H1 (cell line): ENCODE measurements at regions not wholly inside any gene's neighbourhood (a gene's known extent, or its start where the extent isn't known, plus 50 kb on each side); places are given as distances from the start of the nearest gene placed in this dataset.

ENCODE experiments used
- CTCF ChIA-PET: fragments of 300-600 bp; sonication (Branson Sonifier 250); formaldehyde crosslinking; loops from one replicate; lab custom pipeline; 2021; ENCODE audit not compliant: partially characterized antibody; lab: Charles Lee
- POLR2A ChIA-PET: fragments of 300-600 bp; sonication (Branson Sonifier 250); formaldehyde crosslinking; loops from one replicate; lab custom pipeline; 2021; ENCODE audit warnings: inconsistent platforms; ENCODE audit not compliant: partially characterized antibody; lab: Charles Lee
- DNase-seq, 2 experiments: peaks; one replicate each; pipeline versions ENCODE4 v3.0.0 to v3.0.0-alpha.2; 2010 to 2022; ENCODE audit warnings: low spot score in 2 of 2, low read depth in 1 of 2, mixed read lengths in 1 of 2
- FAIRE-seq: peaks from 2 replicates; lab custom pipeline; 2011; peaks lifted over from hg19 to GRCh38; lab: Jason Lieb, UNC
- H2AFZ ChIP-seq: 2 replicates; pipeline ENCODE4 v1.8.1; 2012; ENCODE audit warnings: low read length, inconsistent platforms
- H2AK5ac ChIP-seq: 2 replicates; pipeline ENCODE4 v1.6.1; 2013; ENCODE audit warnings: low read depth, low read length
- H2BK120ac ChIP-seq: replicated peaks from 2 replicates; pipeline ENCODE3; 2013; ENCODE audit warnings: low read depth, low read length, inconsistent platforms
- H2BK12ac ChIP-seq: 2 replicates; pipeline ENCODE4 v1.6.1; 2013; ENCODE audit warnings: low read depth, low read length
- H2BK15ac ChIP-seq: 2 replicates; pipeline ENCODE4 v1.6.1; 2013; ENCODE audit warnings: low read length
- H2BK20ac ChIP-seq: 2 replicates; pipeline ENCODE4 v1.6.1; 2013; ENCODE audit warnings: low read length
- H2BK5ac ChIP-seq: 2 replicates; pipeline ENCODE4 v1.6.1; 2013; ENCODE audit warnings: low read depth, low read length
- H3K14ac ChIP-seq: 2 replicates; pipeline ENCODE4 v1.6.1; 2013; ENCODE audit warnings: inconsistent platforms; ENCODE audit not compliant: insufficient read length
- H3K18ac ChIP-seq: 2 replicates; pipeline ENCODE4 v1.6.1; 2013; ENCODE audit warnings: low read length; ENCODE audit errors: extremely low read depth
- H3K23ac ChIP-seq: 2 replicates; pipeline ENCODE4 v1.6.1; 2013; ENCODE audit warnings: inconsistent platforms; ENCODE audit not compliant: insufficient read length
- H3K23me2 ChIP-seq: 2 replicates; pipeline ENCODE4 v1.6.1; 2013; ENCODE audit warnings: low read depth, low read length
- H3K27ac ChIP-seq: 2 replicates; pipeline ENCODE4 v1.6.1; 2011; ENCODE audit warnings: low read depth, low read length, inconsistent platforms
- H3K27me3 ChIP-seq, 4 experiments: replicated peaks in 1 of 4; 1 replicate in 1 of 4; 2 replicates in 3 of 4; pipeline versions ENCODE4 v1.6.1 to v1.8.1; 2011 to 2013; ENCODE audit warnings: low read length in 3 of 4, mild to moderate bottlenecking in 3 of 4, inconsistent platforms in 2 of 4, mixed read lengths in 2 of 4, moderate library complexity in 1 of 4; ENCODE audit not compliant: control insufficient read depth in 3 of 4, insufficient read depth in 3 of 4; ENCODE audit errors: extremely low read depth in 1 of 4
- H3K36me3 ChIP-seq, 4 experiments: 2 replicates each; pipeline versions ENCODE4 v1.6.1 to v1.8.1; 2011 to 2013; ENCODE audit warnings: mild to moderate bottlenecking in 4 of 4, low read length in 3 of 4, moderate library complexity in 2 of 4, control low read depth in 1 of 4, inconsistent platforms in 1 of 4; ENCODE audit not compliant: insufficient read depth in 4 of 4, control insufficient read depth in 2 of 4
- H3K4ac ChIP-seq: replicated peaks from 2 replicates; pipeline ENCODE3; 2013; ENCODE audit warnings: low read length, low read depth, mixed read lengths, inconsistent platforms; ENCODE audit not compliant: insufficient read length
- H3K4me1 ChIP-seq, 4 experiments: replicated peaks in 1 of 4; 1 replicate in 1 of 4; 2 replicates in 3 of 4; pipeline versions ENCODE4 v1.6.1 to v1.8.1; 2011 to 2013; ENCODE audit warnings: low read length in 3 of 4, inconsistent platforms in 2 of 4, mixed read lengths in 1 of 4; ENCODE audit not compliant: insufficient read depth in 4 of 4, control insufficient read depth in 3 of 4
- H3K4me2 ChIP-seq, 2 experiments: 2 replicates each; pipeline versions ENCODE4 v1.6.1 to v1.8.1; 2011 to 2013; ENCODE audit warnings: low read depth in 2 of 2, low read length in 2 of 2, control low read depth in 1 of 2, inconsistent platforms in 1 of 2, mild to moderate bottlenecking in 1 of 2; ENCODE audit not compliant: insufficient read depth in 1 of 2
- H3K4me3 ChIP-seq, 4 experiments: fragments of 200-600, 300-600 bp in 1 of 4; sonication (generic), shearing (Covaris generic), sonication (Bioruptor Twin) in 1 of 4; 2 replicates each; pipeline versions ENCODE4 v1.5.1 to v1.8.1; 2011 to 2016; ENCODE audit warnings: low read length in 4 of 4, low read depth in 3 of 4, control low read depth in 2 of 4, inconsistent platforms in 2 of 4, mild to moderate bottlenecking in 2 of 4, mixed read lengths in 1 of 4, moderate library complexity in 1 of 4; ENCODE audit not compliant: insufficient read depth in 2 of 4; ENCODE audit errors: extremely low read depth in 1 of 4
- H3K56ac ChIP-seq: replicated peaks from 2 replicates; pipeline ENCODE3; 2013; ENCODE audit warnings: low read depth, mild to moderate bottlenecking, mixed read lengths, low read length, inconsistent platforms; ENCODE audit not compliant: insufficient read length
- H3K79me1 ChIP-seq: 2 replicates; pipeline ENCODE4 v1.6.1; 2013; ENCODE audit warnings: low read depth, low read length, control low read depth
- H3K79me2 ChIP-seq, 2 experiments: 2 replicates each; pipeline versions ENCODE4 v1.6.1 to v1.8.1; 2012 to 2013; ENCODE audit warnings: low read length in 2 of 2, mild to moderate bottlenecking in 2 of 2, inconsistent platforms in 1 of 2; ENCODE audit not compliant: insufficient read depth in 2 of 2, control insufficient read depth in 1 of 2
- H3K9ac ChIP-seq, 4 experiments: replicated peaks in 1 of 4; 1 replicate in 1 of 4; 2 replicates in 3 of 4; pipeline versions ENCODE4 v1.6.1 to v1.8.1; 2011 to 2013; ENCODE audit warnings: low read depth in 3 of 4, low read length in 3 of 4, control low read depth in 2 of 4, mild to moderate bottlenecking in 2 of 4, moderate library complexity in 2 of 4, inconsistent platforms in 1 of 4; ENCODE audit errors: extremely low read depth in 1 of 4
- H3K9me3 ChIP-seq, 2 experiments: 2 replicates each; pipeline versions ENCODE4 v1.6.1 to v1.8.1; 2012 to 2013; ENCODE audit warnings: mild to moderate bottlenecking in 2 of 2, moderate library complexity in 2 of 2, control low read depth in 1 of 2, inconsistent platforms in 1 of 2, low read depth in 1 of 2, low read length in 1 of 2, mixed read lengths in 1 of 2; ENCODE audit not compliant: insufficient read depth in 2 of 2
- H4K20me1 ChIP-seq, 2 experiments: replicated peaks in 1 of 2; 2 replicates each; pipeline versions ENCODE3 to v1.8.1; 2011 to 2013; ENCODE audit warnings: inconsistent platforms in 2 of 2, low read length in 2 of 2, mild to moderate bottlenecking in 1 of 2; ENCODE audit not compliant: insufficient read depth in 2 of 2, control insufficient read depth in 1 of 2
- H4K5ac ChIP-seq: 2 replicates; pipeline ENCODE4 v1.6.1; 2013; ENCODE audit warnings: low read length, low read depth, mixed read lengths, inconsistent platforms; ENCODE audit not compliant: insufficient read length
- H4K8ac ChIP-seq: 2 replicates; pipeline ENCODE4 v1.8.0; 2013; ENCODE audit warnings: mild to moderate bottlenecking, moderate library complexity, low read length, inconsistent platforms; ENCODE audit not compliant: insufficient read depth; ENCODE audit errors: extremely low read depth
- H4K91ac ChIP-seq: replicated peaks from 2 replicates; pipeline ENCODE3; 2013; ENCODE audit warnings: low read length, mixed read lengths, inconsistent platforms; ENCODE audit not compliant: insufficient read length
- ATF2 ChIP-seq: IDR thresholded peaks from 2 replicates; pipeline ENCODE4 v1.6.1; 2012; ENCODE audit warnings: low read length, inconsistent platforms
- CHD2 ChIP-seq: IDR thresholded peaks from 2 replicates; pipeline ENCODE4 v1.6.1; 2012; ENCODE audit warnings: low read length, improper control_type of control experiment
- CTBP2 ChIP-seq: IDR thresholded peaks from 2 replicates; pipeline ENCODE4 v1.7.0; 2011; ENCODE audit warnings: borderline replicate concordance, mild to moderate bottlenecking, moderate library complexity, mixed read lengths, low read length; ENCODE audit not compliant: insufficient read depth, insufficient read length
- KDM1A ChIP-seq: fragments of 200-600, 300-600 bp; sonication (generic); IDR thresholded peaks from 2 replicates; pipeline ENCODE4 v1.7.1; 2016; ENCODE audit warnings: mild to moderate bottlenecking, low read length, borderline replicate concordance
- NANOG ChIP-seq: IDR thresholded peaks from 2 replicates; pipeline ENCODE4 v1.6.1; 2011; ENCODE audit warnings: low read length, low read depth, mild to moderate bottlenecking, inconsistent platforms; ENCODE audit not compliant: insufficient read depth, poor library complexity, severe bottlenecking
- RBBP5 ChIP-seq: IDR thresholded peaks from 2 replicates; pipeline ENCODE4 v1.7.1; 2012; ENCODE audit warnings: low read depth, mild to moderate bottlenecking, inconsistent platforms, low read length, moderate library complexity, borderline replicate concordance
- SP1 ChIP-seq: IDR thresholded peaks from 2 replicates; pipeline ENCODE4 v1.6.1; 2011; ENCODE audit warnings: low read depth, low read length
- SUZ12 ChIP-seq: fragments of 200-600 bp; sonication (generic); IDR thresholded peaks from 2 replicates; pipeline ENCODE4 v1.6.1; 2012; ENCODE audit warnings: mild to moderate bottlenecking, inconsistent platforms, low read length, moderate library complexity, mixed read lengths
- TBP ChIP-seq: IDR thresholded peaks from 2 replicates; pipeline ENCODE4 v1.6.1; 2011; ENCODE audit warnings: low read depth, low read length, improper control_type of control experiment
- WGBS, 2 experiments: shearing (Covaris generic) in 1 of 2; methylation state at CpG; one replicate each; pipeline versions ENCODE4 v1.1.6 to v1.1.7; 2013 to 2015; ENCODE audit warnings: low lambda C conversion rate in 2 of 2, mixed read lengths in 2 of 2, inconsistent platforms in 1 of 2, low coverage in 1 of 2, missing lambda C conversion rate in 1 of 2; ENCODE audit not compliant: insufficient replicate concordance in 2 of 2, insufficient coverage in 1 of 2, insufficient read length in 1 of 2; ENCODE audit errors: extremely low coverage in 1 of 2, missing lambda C conversion rate in 1 of 2; 5-methylcytosine and 5-hydroxymethylcytosine counted together
- TF ChIP-seq, protein P1 (sequence below), 3 experiments: IDR thresholded peaks; 1 replicate in 2 of 3; 2 replicates in 1 of 3; pipeline versions ENCODE4 v1.5.1 to v1.6.1; 2011; ENCODE audit warnings: low read length in 3 of 3, mild to moderate bottlenecking in 3 of 3, inconsistent platforms in 2 of 3, low read depth in 1 of 3, moderate library complexity in 1 of 3; ENCODE audit not compliant: insufficient read depth in 1 of 3; ENCODE audit errors: control extremely low read depth in 1 of 3

- Histone ChIP-seq H3K4me3 (no peak overlapping the region), H2AFZ (no peak overlapping the region; the same call in 1 of the 2 replicates), H2BK120ac (no peak overlapping the region), H3K9ac (no peak overlapping the region), H3K23me2 (no peaks in the 10 kb centered on the region; the same call in 1 of the 2 replicates), H2BK12ac (no peak overlapping the region), H3K9me3 (no peaks in the 10 kb centered on the region), H3K14ac (no peak overlapping the region), H3K36me3 (no peaks in the 10 kb centered on the region), H3K4me1 (no peaks in the 10 kb centered on the region), H3K4me2 (no peak overlapping the region), H3K23ac (no peak overlapping the region), H3K79me1 (no peaks in the 10 kb centered on the region), H4K8ac (no peak overlapping the region), H3K18ac (no peak overlapping the region), H4K5ac (no peak overlapping the region), H3K56ac (no peak overlapping the region), H3K27me3 (no peaks in the 10 kb centered on the region), H3K4ac (no peak overlapping the region), H4K91ac (no peak overlapping the region), H2BK20ac (no peak overlapping the region), H2BK15ac (no peak overlapping the region), H4K20me1 (no peaks in the 10 kb centered on the region), H2BK5ac (no peak overlapping the region), H3K27ac (no peak overlapping the region), H2AK5ac (no peak overlapping the region), H3K79me2 (no peaks in the 10 kb centered on the region)
- 89% methylated on average over 4 of the region's 4 CpGs; no CpG with 5 or more reads in 1 of the 2 experiments for WGBS, 2 experiments
- ChIA-PET CTCF (no interaction called here), POLR2A (no interaction called here)
- FAIRE-seq (no peak), DNase-seq (no peak)
- no peak for TF ChIP-seq CHD2
- no peak for TF ChIP-seq SUZ12
- no peak for TF ChIP-seq SP1
- TF ChIP-seq NANOG: no peak
- no peak for TF ChIP-seq ATF2
- no peak for TF ChIP-seq RBBP5
- TF ChIP-seq KDM1A: no peak
- TF ChIP-seq, protein P1, sequence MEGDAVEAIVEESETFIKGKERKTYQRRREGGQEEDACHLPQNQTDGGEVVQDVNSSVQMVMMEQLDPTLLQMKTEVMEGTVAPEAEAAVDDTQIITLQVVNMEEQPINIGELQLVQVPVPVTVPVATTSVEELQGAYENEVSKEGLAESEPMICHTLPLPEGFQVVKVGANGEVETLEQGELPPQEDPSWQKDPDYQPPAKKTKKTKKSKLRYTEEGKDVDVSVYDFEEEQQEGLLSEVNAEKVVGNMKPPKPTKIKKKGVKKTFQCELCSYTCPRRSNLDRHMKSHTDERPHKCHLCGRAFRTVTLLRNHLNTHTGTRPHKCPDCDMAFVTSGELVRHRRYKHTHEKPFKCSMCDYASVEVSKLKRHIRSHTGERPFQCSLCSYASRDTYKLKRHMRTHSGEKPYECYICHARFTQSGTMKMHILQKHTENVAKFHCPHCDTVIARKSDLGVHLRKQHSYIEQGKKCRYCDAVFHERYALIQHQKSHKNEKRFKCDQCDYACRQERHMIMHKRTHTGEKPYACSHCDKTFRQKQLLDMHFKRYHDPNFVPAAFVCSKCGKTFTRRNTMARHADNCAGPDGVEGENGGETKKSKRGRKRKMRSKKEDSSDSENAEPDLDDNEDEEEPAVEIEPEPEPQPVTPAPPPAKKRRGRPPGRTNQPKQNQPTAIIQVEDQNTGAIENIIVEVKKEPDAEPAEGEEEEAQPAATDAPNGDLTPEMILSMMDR (IDR thresholded peaks at IDR 0.05; ENCODE audit: control extremely low read depth in 1 of 3, insufficient read depth in 1 of 3, low read depth in 1 of 3, low read length in 3 of 3): no peak
- no peak for TF ChIP-seq TBP
- no peak for TF ChIP-seq CTBP2
Observed at GRCh38 chr18:73594749-73595148, 552.9 kb downstream of the FBXO15 start.
